K562 (cell line): ENCODE measurements at regions not wholly inside any gene's neighbourhood (a gene's known extent, or its start where the extent isn't known, plus 50 kb on each side); places are given as distances from the start of the nearest gene placed in this dataset.

Experiments used
- ATAC-seq: fragments of 200-7000 bp; cut with Tn5 transposase; 3 replicates; pipeline ENCODE4 v1.9.1; 2020; ENCODE audit warnings: moderate library complexity
- BruUV-seq: library from RNA; stranded (reverse); fragments of 400-500 nt; replicated peaks from 2 replicates; lab custom pipeline; 2021; lab: Mats Ljungman, UMichigan
- CTCF ChIA-PET: fragments of 300-600 bp; formaldehyde crosslinking; extraction: SDS; loops from one replicate; lab custom pipeline; 2021; ENCODE audit warnings: low intra/inter-chr PET ratio; lab: Yijun Ruan, JAX
- POLR2A ChIA-PET: fragments of 300-600, 350-650 bp; sonication (Branson Sonifier 250); formaldehyde crosslinking; extraction: SDS; loops from one replicate; lab custom pipeline; 2021; ENCODE audit warnings: antibody characterized with exemption, inconsistent platforms; lab: Yijun Ruan, JAX
- DNase-seq, 4 experiments: peaks; one replicate each; pipeline versions ENCODE4 v3.0.0 to v3.0.0-alpha.2; 2011 to 2018; ENCODE audit warnings: low spot score in 3 of 4, mixed read lengths in 3 of 4; ENCODE audit errors: extremely low read depth in 1 of 4
- FAIRE-seq: peaks from 2 replicates; lab custom pipeline; 2011; peaks lifted over from hg19 to GRCh38; lab: Jason Lieb, UNC
- H2AFZ ChIP-seq: 2 replicates; pipeline ENCODE4 v1.6.0; 2011; ENCODE audit warnings: low read depth, low read length, control low read depth, inconsistent platforms
- H3K27ac ChIP-seq: fragments of 200-600 bp; 3 replicates; pipeline ENCODE4 v1.8.0; 2011; ENCODE audit warnings: low read depth, mild to moderate bottlenecking, control low read depth, inconsistent platforms, low read length, moderate library complexity, mixed read lengths; ENCODE audit errors: extremely low read depth
- H3K27me3 ChIP-seq, 2 experiments: fragments of 300-600 bp in 1 of 2; 2 replicates in 1 of 2; 3 replicates in 1 of 2; pipeline versions ENCODE4 v1.6.0 to v1.8.0; 2011; ENCODE audit warnings: inconsistent platforms in 2 of 2, low read length in 2 of 2, mild to moderate bottlenecking in 1 of 2, mixed read lengths in 1 of 2, moderate library complexity in 1 of 2; ENCODE audit not compliant: control insufficient read depth in 2 of 2, insufficient read depth in 2 of 2
- H3K36me3 ChIP-seq: fragments of 300-600 bp; 3 replicates; pipeline ENCODE4 v1.8.0; 2011; ENCODE audit warnings: mild to moderate bottlenecking, low read length, inconsistent platforms; ENCODE audit not compliant: control insufficient read depth, insufficient read depth
- H3K4me1 ChIP-seq, 2 experiments: fragments of 200-600 bp in 1 of 2; replicated peaks in 1 of 2; 2 replicates in 1 of 2; 3 replicates in 1 of 2; pipeline versions ENCODE4 v1.5.1 to v1.8.0; 2011; ENCODE audit warnings: inconsistent platforms in 2 of 2, low read length in 2 of 2, mild to moderate bottlenecking in 1 of 2, mixed read lengths in 1 of 2, moderate library complexity in 1 of 2; ENCODE audit not compliant: control insufficient read depth in 2 of 2, insufficient read depth in 2 of 2
- H3K4me2 ChIP-seq: 2 replicates; pipeline ENCODE4 v1.6.1; 2011; ENCODE audit warnings: low read length, control low read depth, inconsistent platforms, mixed read lengths; ENCODE audit not compliant: insufficient read depth
- H3K4me3 ChIP-seq: fragments of 200-600 bp; sonication (generic), shearing (Covaris generic); 2 replicates; pipeline ENCODE4 v1.5.1; 2016; ENCODE audit warnings: control low read depth, inconsistent platforms
- H3K79me2 ChIP-seq: fragments of 200-600 bp; 3 replicates; pipeline ENCODE4 v1.8.0; 2011; ENCODE audit warnings: low read length, inconsistent platforms; ENCODE audit not compliant: control insufficient read depth, insufficient read depth
- H3K9ac ChIP-seq, 2 experiments: 2 replicates each; pipeline versions ENCODE4 v1.6.0 to v1.6.1; 2011; ENCODE audit warnings: low read depth in 2 of 2, low read length in 2 of 2, control low read depth in 1 of 2, inconsistent platforms in 1 of 2, mild to moderate bottlenecking in 1 of 2, mixed read lengths in 1 of 2; ENCODE audit not compliant: insufficient read depth in 1 of 2
- H3K9me1 ChIP-seq: one replicate; pipeline ENCODE4 v1.6.0; 2011; ENCODE audit warnings: inconsistent platforms, mild to moderate bottlenecking, low read length, moderate library complexity; ENCODE audit not compliant: control insufficient read depth, insufficient read depth
- H3K9me3 ChIP-seq: replicated peaks from 2 replicates; pipeline ENCODE4 v1.5.1; 2011; ENCODE audit warnings: low read depth, low read length, inconsistent platforms; ENCODE audit not compliant: control insufficient read depth, insufficient read depth
- H4K20me1 ChIP-seq: replicated peaks from 2 replicates; pipeline ENCODE4 v1.6.1; 2011; ENCODE audit warnings: low read length, inconsistent platforms, mixed read lengths; ENCODE audit not compliant: control insufficient read depth, insufficient read depth
- KLF16 ChIP-seq: IDR thresholded peaks from 2 replicates; pipeline ENCODE4 v1.6.1; 2016; ENCODE audit warnings: antibody characterized with exemption
- NR4A1 ChIP-seq, 2 experiments: fragments of 250-450 bp in 1 of 2; fragments of 450-650 bp in 1 of 2; sonication (Bioruptor Pico) in 1 of 2; IDR thresholded peaks; 2 replicates each; pipeline versions ENCODE4 v1.4.0 to v1.6.1; 2016 to 2020; ENCODE audit warnings: mild to moderate bottlenecking in 2 of 2, missing compliant biosample characterization in 1 of 2, missing genetic modification characterization in 1 of 2, moderate library complexity in 1 of 2
- SPI1 ChIP-seq: IDR thresholded peaks from 2 replicates; pipeline ENCODE4 v1.6.1; 2011; ENCODE audit warnings: low read depth, low read length, control low read depth, borderline replicate concordance
- TAF15 ChIP-seq: fragments of 200-400 bp; formaldehyde crosslinking; IDR thresholded peaks from 2 replicates; pipeline ENCODE4 v1.6.1; 2017; ENCODE audit warnings: mild to moderate bottlenecking, low read depth, low read length, moderate library complexity
- TAL1 ChIP-seq: fragments of 450-650 bp; IDR thresholded peaks from 2 replicates; pipeline ENCODE4 v1.6.1; 2016; ENCODE audit warnings: mild to moderate bottlenecking
- ZNF644 ChIP-seq: fragments of 200-800 bp; sonication (Bioruptor generic); IDR thresholded peaks from 2 replicates; pipeline ENCODE4 v1.6.1; 2016; ENCODE audit warnings: low read depth, missing genetic modification characterization, missing compliant biosample characterization
- WGBS: fragments of 100-300 bp; shearing (Covaris generic); methylation state at CpG from one replicate; pipeline ENCODE4 v1.1.6; 2016; ENCODE audit warnings: low coverage, mixed read lengths; ENCODE audit not compliant: insufficient coverage; ENCODE audit errors: missing lambda C conversion rate; 5-methylcytosine and 5-hydroxymethylcytosine counted together
- in situ Hi-C: fragments of 300-500 bp; cut with MboI; formaldehyde crosslinking; loops from 4 replicates; pipeline ENCODE4 v1.15.0; 2018; ENCODE audit warnings: inconsistent platforms, mixed read lengths
- intact Hi-C: fragments of 100-400 bp; cut with micrococcal nuclease; formaldehyde crosslinking; loops from 2 replicates; pipeline ENCODE4 v1.14.2; 2022

DNA sequence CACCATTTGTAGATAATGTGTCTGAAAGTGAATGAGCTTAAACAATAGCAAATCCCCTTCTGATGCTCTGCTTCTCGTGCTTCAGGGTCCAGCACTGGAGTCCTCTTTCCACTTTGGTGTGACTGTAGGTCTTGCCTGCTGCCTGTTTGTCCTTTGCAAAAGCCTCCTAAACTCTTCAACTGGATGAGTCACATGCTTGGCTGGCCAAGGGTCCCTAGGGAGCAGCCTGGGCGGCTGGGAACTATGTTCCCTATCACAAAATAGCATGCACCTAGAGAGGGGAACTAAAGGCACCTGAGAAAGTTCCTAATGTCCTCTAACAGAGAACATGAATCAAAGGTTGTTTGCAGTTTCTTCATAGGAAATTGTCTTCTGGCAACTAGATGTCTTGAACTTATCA is 607.2 kb upstream of the PLXNA2 start (continued):
- no peak for TF ChIP-seq TAF15

DNA sequence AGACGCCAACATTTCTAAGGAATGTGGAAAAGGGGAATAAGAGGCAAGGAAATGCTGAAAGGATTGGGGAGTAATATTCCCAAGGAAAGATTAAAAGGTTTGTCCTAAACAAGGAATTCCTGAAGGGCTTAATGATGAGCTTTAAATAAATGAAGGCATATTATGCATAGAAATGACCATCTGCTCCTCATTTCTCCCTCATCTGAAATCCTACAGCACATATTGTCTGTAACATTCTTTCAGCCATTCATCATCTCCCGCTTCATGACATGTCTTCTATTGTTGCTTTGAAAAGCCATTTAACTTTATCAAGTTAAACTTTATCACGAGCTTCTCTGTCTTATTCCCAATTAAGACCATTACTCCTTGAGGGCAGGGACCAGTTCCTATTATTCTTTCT is 608.7 kb upstream of the PLXNA2 start:
- H3K9ac ChIP-seq, result no peak overlapping the region
- peak; percentile 26 for FAIRE-seq
- no peaks in the 10 kb centered on the region for H3K27me3 ChIP-seq
- no peaks in the 10 kb centered on the region for H3K4me1 ChIP-seq
- ChIA-PET CTCF (no interaction called here), POLR2A (no interaction called here)
- H3K36me3 ChIP-seq, result no peaks in the 10 kb centered on the region
- 1% methylated on average over 3 of the region's 3 CpGs for WGBS
- H3K9me3 ChIP-seq, result 0 out of 2 replicates have a peak, but pooled peaks cover 2% of the 10 kb centered on the region
- H3K9me1 ChIP-seq, result no peaks in the 10 kb centered on the region
- H3K79me2 ChIP-seq, result no peaks in the 10 kb centered on the region
- DNase-seq, result no peak
- no peak overlapping the region for H2AFZ ChIP-seq
- H3K4me3 ChIP-seq, result no peak overlapping the region
- no peak for ATAC-seq
- no peak overlapping the region for H3K4me2 ChIP-seq
- in situ Hi-C loops, result no loop called here
- no peaks in the 10 kb centered on the region for H4K20me1 ChIP-seq
- H3K27ac ChIP-seq, result no peak overlapping the region
- TF ChIP-seq TAL1 (no peak), KLF16 (no peak), NR4A1 (CRISPR knock-in tag; IDR thresholded peaks at IDR 0.05) (no peak), NR4A1 (tag; IDR thresholded peaks at IDR 0.05) (no peak), SPI1 (no peak), ZNF644 (tag) (no peak)
- no TSS peak for BruUV-seq
- intact Hi-C loops, result no loop called here
